OCI-LY7 (cell line): ENCODE measurements at regions not wholly inside any gene's neighbourhood (a gene's known extent, or its start where the extent isn't known, plus 50 kb on each side); places are given as distances from the start of the nearest gene placed in this dataset.

Experiments used
- EZH2phosphoT487 ChIP-seq: fragments of 200-600 bp; sonication (generic); IDR thresholded peaks from 2 replicates; pipeline ENCODE4 v1.6.1; 2018; ENCODE audit warnings: low read depth, borderline replicate concordance, mild to moderate bottlenecking, mixed run types, antibody characterized with exemption, low read length, moderate library complexity, mixed read lengths
- TF ChIP-seq, protein P1 (sequence below): fragments of 200-600 bp; sonication (generic); conservative IDR thresholded peaks from 2 replicates; pipeline ENCODE4 v1.5.1; 2014; ENCODE audit warnings: mild to moderate bottlenecking, antibody characterized with exemption, low read length, moderate library complexity, mixed read lengths

- TF ChIP-seq, protein P1, sequence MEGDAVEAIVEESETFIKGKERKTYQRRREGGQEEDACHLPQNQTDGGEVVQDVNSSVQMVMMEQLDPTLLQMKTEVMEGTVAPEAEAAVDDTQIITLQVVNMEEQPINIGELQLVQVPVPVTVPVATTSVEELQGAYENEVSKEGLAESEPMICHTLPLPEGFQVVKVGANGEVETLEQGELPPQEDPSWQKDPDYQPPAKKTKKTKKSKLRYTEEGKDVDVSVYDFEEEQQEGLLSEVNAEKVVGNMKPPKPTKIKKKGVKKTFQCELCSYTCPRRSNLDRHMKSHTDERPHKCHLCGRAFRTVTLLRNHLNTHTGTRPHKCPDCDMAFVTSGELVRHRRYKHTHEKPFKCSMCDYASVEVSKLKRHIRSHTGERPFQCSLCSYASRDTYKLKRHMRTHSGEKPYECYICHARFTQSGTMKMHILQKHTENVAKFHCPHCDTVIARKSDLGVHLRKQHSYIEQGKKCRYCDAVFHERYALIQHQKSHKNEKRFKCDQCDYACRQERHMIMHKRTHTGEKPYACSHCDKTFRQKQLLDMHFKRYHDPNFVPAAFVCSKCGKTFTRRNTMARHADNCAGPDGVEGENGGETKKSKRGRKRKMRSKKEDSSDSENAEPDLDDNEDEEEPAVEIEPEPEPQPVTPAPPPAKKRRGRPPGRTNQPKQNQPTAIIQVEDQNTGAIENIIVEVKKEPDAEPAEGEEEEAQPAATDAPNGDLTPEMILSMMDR = no peak
- no peak for TF ChIP-seq EZH2phosphoT487
These were observed 181.6 kb upstream of the HS6ST1 start for GRCh38 chr2:128500138-128500800.
